Astrocyte (in vitro differentiated cells and primary cell): ENCODE measurements at regions not wholly inside any gene's neighbourhood (a gene's known extent, or its start where the extent isn't known, plus 50 kb on each side); places are given as distances from the start of the nearest gene placed in this dataset.
"Not testable (repeated sequence)": the region's sequence is repeated elsewhere in the genome, so short reads cannot be mapped to it uniquely, and the experiment has no call there.

Source experiments
- DNase-seq: peaks from one replicate; pipeline ENCODE4 v3.0.0-alpha.2; 2010; ENCODE audit warnings: low read depth
- FAIRE-seq: peaks from 2 replicates; lab custom pipeline; 2011; peaks lifted over from hg19 to GRCh38; lab: Jason Lieb, UNC
- H2AFZ ChIP-seq: 2 replicates; pipeline ENCODE4 v1.6.0; 2012; ENCODE audit warnings: low read depth, low read length, inconsistent platforms
- H3K27ac ChIP-seq: 2 replicates; pipeline ENCODE4 v1.5.1; 2011; ENCODE audit warnings: low read depth, low read length, inconsistent platforms
- H3K27me3 ChIP-seq: 2 replicates; pipeline ENCODE4 v1.6.0; 2011; ENCODE audit warnings: low read length, inconsistent platforms; ENCODE audit not compliant: insufficient read depth
- H3K36me3 ChIP-seq: 2 replicates; pipeline ENCODE4 v1.5.1; 2011; ENCODE audit warnings: low read length, inconsistent platforms; ENCODE audit not compliant: insufficient read depth
- H3K4me1 ChIP-seq: 2 replicates; pipeline ENCODE4 v1.5.1; 2011; ENCODE audit warnings: low read length, inconsistent platforms; ENCODE audit not compliant: insufficient read depth
- H3K4me2 ChIP-seq: 2 replicates; pipeline ENCODE4 v1.6.0; 2012; ENCODE audit warnings: low read length, inconsistent platforms
- H3K4me3 ChIP-seq: 2 replicates; pipeline ENCODE4 v1.5.1; 2011; ENCODE audit warnings: low read depth, mild to moderate bottlenecking, low read length, inconsistent platforms; ENCODE audit not compliant: insufficient read depth
- H3K79me2 ChIP-seq: 2 replicates; pipeline ENCODE4 v1.6.0; 2012; ENCODE audit warnings: mild to moderate bottlenecking, low read length, inconsistent platforms; ENCODE audit not compliant: insufficient read depth
- H3K9ac ChIP-seq: 2 replicates; pipeline ENCODE4 v1.6.0; 2012; ENCODE audit warnings: mild to moderate bottlenecking, low read length, inconsistent platforms
- H3K9me3 ChIP-seq: 2 replicates; pipeline ENCODE4 v1.5.1; 2012; ENCODE audit warnings: low read depth, mild to moderate bottlenecking, low read length, inconsistent platforms; ENCODE audit not compliant: insufficient read depth
- H4K20me1 ChIP-seq: 2 replicates; pipeline ENCODE4 v1.6.0; 2012; ENCODE audit warnings: low read length, inconsistent platforms; ENCODE audit not compliant: insufficient read depth
- H3K27ac Mint-ChIP-seq: one replicate; pipeline ENCODE4 v1.8.0; 2021; ENCODE audit warnings: mild to moderate bottlenecking, mixed read lengths; ENCODE audit not compliant: unreplicated experiment
- H3K27me3 Mint-ChIP-seq: one replicate; pipeline ENCODE4 v1.8.0; 2021; ENCODE audit warnings: low read depth, mixed read lengths; ENCODE audit not compliant: unreplicated experiment
- H3K36me3 Mint-ChIP-seq: one replicate; pipeline ENCODE4 v1.8.0; 2021; ENCODE audit warnings: low read depth, mixed read lengths; ENCODE audit not compliant: unreplicated experiment
- H3K4me1 Mint-ChIP-seq: one replicate; pipeline ENCODE4 v1.8.0; 2021; ENCODE audit warnings: low read depth, mixed read lengths; ENCODE audit not compliant: unreplicated experiment
- H3K4me3 Mint-ChIP-seq: one replicate; pipeline ENCODE4 v1.8.0; 2021; ENCODE audit warnings: mild to moderate bottlenecking, moderate library complexity, mixed read lengths; ENCODE audit not compliant: unreplicated experiment
- H3K9me3 Mint-ChIP-seq: one replicate; pipeline ENCODE4 v1.8.0; 2021; ENCODE audit warnings: mild to moderate bottlenecking, mixed read lengths; ENCODE audit not compliant: unreplicated experiment
- EZH2 ChIP-seq: IDR thresholded peaks from 2 replicates; pipeline ENCODE4 v1.6.1; 2012; ENCODE audit warnings: mild to moderate bottlenecking, low read length, inconsistent platforms; ENCODE audit not compliant: insufficient read depth
- TF ChIP-seq, protein P1 (sequence below): IDR thresholded peaks from 2 replicates; pipeline ENCODE4 v1.5.1; 2011; ENCODE audit warnings: low read depth, mild to moderate bottlenecking, inconsistent platforms, low read length, moderate library complexity; ENCODE audit not compliant: insufficient read depth

- no peaks in the 10 kb centered on the region for H3K79me2 ChIP-seq
- no peak for FAIRE-seq
- TF ChIP-seq, protein P1, sequence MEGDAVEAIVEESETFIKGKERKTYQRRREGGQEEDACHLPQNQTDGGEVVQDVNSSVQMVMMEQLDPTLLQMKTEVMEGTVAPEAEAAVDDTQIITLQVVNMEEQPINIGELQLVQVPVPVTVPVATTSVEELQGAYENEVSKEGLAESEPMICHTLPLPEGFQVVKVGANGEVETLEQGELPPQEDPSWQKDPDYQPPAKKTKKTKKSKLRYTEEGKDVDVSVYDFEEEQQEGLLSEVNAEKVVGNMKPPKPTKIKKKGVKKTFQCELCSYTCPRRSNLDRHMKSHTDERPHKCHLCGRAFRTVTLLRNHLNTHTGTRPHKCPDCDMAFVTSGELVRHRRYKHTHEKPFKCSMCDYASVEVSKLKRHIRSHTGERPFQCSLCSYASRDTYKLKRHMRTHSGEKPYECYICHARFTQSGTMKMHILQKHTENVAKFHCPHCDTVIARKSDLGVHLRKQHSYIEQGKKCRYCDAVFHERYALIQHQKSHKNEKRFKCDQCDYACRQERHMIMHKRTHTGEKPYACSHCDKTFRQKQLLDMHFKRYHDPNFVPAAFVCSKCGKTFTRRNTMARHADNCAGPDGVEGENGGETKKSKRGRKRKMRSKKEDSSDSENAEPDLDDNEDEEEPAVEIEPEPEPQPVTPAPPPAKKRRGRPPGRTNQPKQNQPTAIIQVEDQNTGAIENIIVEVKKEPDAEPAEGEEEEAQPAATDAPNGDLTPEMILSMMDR, result peak; percentile 52
- TF ChIP-seq EZH2, result no peak
- H3K4me1 Mint-ChIP-seq, result peaks cover 8% of the 10 kb centered on the region
- peak; percentile 87 for DNase-seq
- no peaks in the 10 kb centered on the region for H3K36me3 ChIP-seq
- no peaks in the 10 kb centered on the region for H3K9me3 ChIP-seq
- peaks cover 5% of the 10 kb centered on the region for H3K4me1 ChIP-seq
- H2AFZ ChIP-seq, result peak overlapping the region; percentile 69
- H3K27me3 ChIP-seq, result no peaks in the 10 kb centered on the region
- H3K27me3 Mint-ChIP-seq, result no peaks in the 10 kb centered on the region
- H3K9me3 Mint-ChIP-seq, result no peaks in the 10 kb centered on the region
- H3K36me3 Mint-ChIP-seq, result no peaks in the 10 kb centered on the region
- H3K4me2 ChIP-seq, result peak overlapping the region; percentile 84
- peak overlapping the region; percentile 68 for H3K9ac ChIP-seq
- H3K4me3 ChIP-seq, result peak overlapping the region; percentile 45
- H3K27ac Mint-ChIP-seq, result peak overlapping the region; percentile 90
- no peak overlapping the region for H3K4me3 Mint-ChIP-seq
- no peaks in the 10 kb centered on the region for H4K20me1 ChIP-seq
- peak overlapping the region; percentile 66 for H3K27ac ChIP-seq
Measured at GRCh38 chr15:87477737-87478686, 778.5 kb downstream of the NTRK3 start.

GRCh38 chr15:87477026-87477425 is 779.5 kb downstream of the NTRK3 start:
- Mint-ChIP-seq H3K36me3 (no peaks in the 10 kb centered on the region), H3K4me1 (peaks cover 8% of the 10 kb centered on the region), H3K27ac (no peak overlapping the region), H3K9me3 (no peaks in the 10 kb centered on the region), H3K27me3 (no peaks in the 10 kb centered on the region), H3K4me3 (no peak overlapping the region)
- Histone ChIP-seq H3K4me1 (peaks cover 5% of the 10 kb centered on the region), H3K9ac (no peak overlapping the region), H4K20me1 (no peaks in the 10 kb centered on the region), H3K4me2 (no peak overlapping the region), H3K27me3 (no peaks in the 10 kb centered on the region), H3K79me2 (no peaks in the 10 kb centered on the region), H2AFZ (no peak overlapping the region), H3K27ac (no peak overlapping the region), H3K36me3 (no peaks in the 10 kb centered on the region), H3K4me3 (no peak overlapping the region), H3K9me3 (no peaks in the 10 kb centered on the region)
- TF ChIP-seq EZH2, result no peak
- TF ChIP-seq, protein P1, result no peak
- DNase-seq (no peak), FAIRE-seq (peak; percentile 32)

DNA sequence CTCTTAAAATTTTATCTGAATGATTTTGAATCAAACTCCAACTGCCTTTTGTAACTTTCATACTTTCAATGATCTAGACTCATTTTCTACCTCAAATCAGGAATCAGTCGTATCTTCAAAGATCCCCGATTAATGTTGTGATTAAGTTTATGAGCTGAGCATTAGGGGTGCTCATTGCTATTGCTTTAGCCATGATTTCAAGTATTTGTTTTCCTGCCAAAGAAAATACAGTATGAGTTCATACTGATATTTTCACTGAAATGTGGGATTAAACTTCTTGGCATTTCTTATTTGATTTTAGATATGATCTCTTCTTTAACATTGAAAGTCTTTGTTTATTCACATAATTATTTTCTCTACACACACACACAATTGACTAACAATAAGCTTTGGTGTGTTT is 785.6 kb downstream of the NTRK3 start:
- Mint-ChIP-seq H3K27me3 (no peaks in the 10 kb centered on the region), H3K4me3 (no peak overlapping the region), H3K27ac (no peak overlapping the region), H3K36me3 (no peaks in the 10 kb centered on the region), H3K9me3 (no peaks in the 10 kb centered on the region), H3K4me1 (no peaks in the 10 kb centered on the region)
- Histone ChIP-seq H4K20me1 (no peaks in the 10 kb centered on the region), H3K4me1 (no peaks in the 10 kb centered on the region), H3K79me2 (no peaks in the 10 kb centered on the region), H3K27me3 (no peaks in the 10 kb centered on the region), H3K9me3 (no peaks in the 10 kb centered on the region), H3K4me2 (no peak overlapping the region), H3K27ac (no peak overlapping the region), H2AFZ (no peak overlapping the region), H3K4me3 (no peak overlapping the region), H3K36me3 (no peaks in the 10 kb centered on the region), H3K9ac (no peak overlapping the region)
- TF ChIP-seq, protein P1, result no peak
- no peak for TF ChIP-seq EZH2
- FAIRE-seq (no peak), DNase-seq (peak; percentile 20)

- DNase-seq, FAIRE-seq, H4K20me1 ChIP-seq, H3K9ac ChIP-seq, H3K9me3 Mint-ChIP-seq, H3K9me3 ChIP-seq, H3K36me3 Mint-ChIP-seq, H3K4me1 Mint-ChIP-seq, H3K27me3 Mint-ChIP-seq, H3K36me3 ChIP-seq, H3K79me2 ChIP-seq, H3K4me3 Mint-ChIP-seq, H3K27ac Mint-ChIP-seq, H2AFZ ChIP-seq, H3K4me3 ChIP-seq, H3K4me1 ChIP-seq, H3K27ac ChIP-seq, H3K4me2 ChIP-seq, H3K27me3 ChIP-seq: not testable (repeated sequence)
Measured at GRCh38 chr15:87463956-87464355, 792.6 kb downstream of the NTRK3 start.
